Dedifferentiated amniotic fluid mesenchymal stem cell (primary cell): ENCODE measurements at regions not wholly inside any gene's neighbourhood (a gene's known extent, or its start where the extent isn't known, plus 50 kb on each side); places are given as distances from the start of the nearest gene placed in this dataset.
"Not testable (repeated sequence)": the region's sequence is repeated elsewhere in the genome, so short reads cannot be mapped to it uniquely, and the experiment has no call there.

Experiments
- DNase-seq: peaks from one replicate; pipeline ENCODE4 v3.0.0-alpha.2; 2016; ENCODE audit errors: extremely low spot score

DNA sequence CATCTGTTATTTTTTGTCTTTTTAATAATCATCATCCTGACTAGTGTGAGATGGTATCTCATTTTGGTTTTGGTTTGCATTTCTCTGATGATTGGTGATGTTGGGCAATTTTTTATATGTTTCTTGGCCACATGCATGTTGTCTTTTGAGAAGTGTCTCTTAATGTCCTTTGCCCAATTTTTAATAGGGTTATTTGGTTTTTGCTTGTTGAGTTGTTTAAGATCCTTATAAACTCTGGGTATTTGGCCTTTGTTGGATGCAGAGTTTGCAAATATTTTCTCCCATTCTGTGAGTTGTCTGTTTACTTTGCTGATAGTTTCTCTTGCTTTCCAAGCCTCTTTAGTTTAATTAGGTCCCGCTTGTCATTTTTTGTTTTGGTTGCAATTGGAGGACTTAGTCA, 152.1 kb upstream of the MED14 start:
- DNase-seq: no peak

DNA sequence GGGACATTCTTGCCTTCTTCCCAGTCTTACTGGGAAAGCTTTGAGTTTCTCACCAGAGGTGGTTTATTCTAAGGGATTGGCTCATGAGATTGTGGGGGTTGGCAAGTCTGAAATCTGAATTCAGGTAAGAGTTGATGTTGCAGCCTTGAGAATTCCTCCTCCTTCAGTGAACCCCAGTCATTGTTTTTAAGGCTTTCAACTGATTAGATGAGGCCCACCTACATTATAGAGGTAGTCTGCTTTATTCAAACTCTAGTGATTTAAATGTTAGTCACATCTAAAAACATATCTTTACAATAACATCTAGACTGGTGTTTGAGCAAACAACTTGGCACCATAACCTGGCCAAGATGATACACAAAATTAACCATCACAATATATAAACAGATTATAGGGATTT, 156.5 kb upstream of the MED14 start:
- no peak for DNase-seq

DNA sequence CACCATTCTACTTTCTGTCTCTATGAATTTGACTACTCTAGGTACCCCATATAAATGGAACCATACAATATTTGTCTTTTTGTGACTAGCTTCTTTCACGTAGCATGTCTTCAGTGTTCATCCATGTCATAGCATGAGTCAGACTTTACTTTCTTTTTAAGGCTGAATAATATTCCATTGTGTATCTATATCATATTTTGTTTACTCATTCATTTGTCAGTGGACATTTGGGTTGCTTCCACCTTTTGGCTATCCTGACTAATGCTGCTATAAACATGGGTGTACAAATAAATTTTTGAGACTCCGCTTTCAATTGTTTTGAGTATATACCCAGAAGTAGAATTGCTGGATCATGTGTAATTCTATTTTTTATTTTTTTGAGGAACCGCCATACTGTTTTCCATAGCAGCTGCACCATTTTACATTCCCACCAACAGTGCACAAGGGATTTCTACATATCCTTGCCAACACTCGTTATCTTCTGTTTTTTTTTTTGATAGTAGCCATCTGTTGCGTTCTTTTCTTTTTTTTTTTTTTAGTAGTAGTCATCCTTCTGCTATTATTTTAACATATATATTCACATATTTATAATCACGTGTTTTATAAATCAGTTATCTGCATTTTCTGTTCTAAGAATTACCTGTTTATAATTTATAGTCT, 158.0 kb upstream of the MED14 start:
- DNase-seq: no peak

DNA sequence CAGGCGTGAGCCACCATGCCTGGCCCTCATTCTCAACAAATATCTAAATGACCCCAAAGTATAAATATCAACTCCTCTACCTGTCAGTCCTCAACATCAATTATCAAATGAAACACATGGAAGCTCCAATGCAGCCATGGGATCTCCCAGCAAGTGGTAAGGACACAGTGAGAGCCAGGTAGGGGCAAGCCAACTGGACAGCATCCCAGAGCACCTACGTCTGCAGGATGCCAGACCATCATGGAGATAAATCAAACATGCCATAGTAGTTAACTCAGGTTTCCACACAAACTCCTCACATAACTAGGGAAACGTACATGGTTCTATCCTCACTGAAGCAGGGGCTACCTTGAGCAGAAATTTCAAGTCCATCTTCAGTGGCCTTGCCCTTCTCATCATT, 159.9 kb upstream of the MED14 start:
- DNase-seq: no peak

DNA sequence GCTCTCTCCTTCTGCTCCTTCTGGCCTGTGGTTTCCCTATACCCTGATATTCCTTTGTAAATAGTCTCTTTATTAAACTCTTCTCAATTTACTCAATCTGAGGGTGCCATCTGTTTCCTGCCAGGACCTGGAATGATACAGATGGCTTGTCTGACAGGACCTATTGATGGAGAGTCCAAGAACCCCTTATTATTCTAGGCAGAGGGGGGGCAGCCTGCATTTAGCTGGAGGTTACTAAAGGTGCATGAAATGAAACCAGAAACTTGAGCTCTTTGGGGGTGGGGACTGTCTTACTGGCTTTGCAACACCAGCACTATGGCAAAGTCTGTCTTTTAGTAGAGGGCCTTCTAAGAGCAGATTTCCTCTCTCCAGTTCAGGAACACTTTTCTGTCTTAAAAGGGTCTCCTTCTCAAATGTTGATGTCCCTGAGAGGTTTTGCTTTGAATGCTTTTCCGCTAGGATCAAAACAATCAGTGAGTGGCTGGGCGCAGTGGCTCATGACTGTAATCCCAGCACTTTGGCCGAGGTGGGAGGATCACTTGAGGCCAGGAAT, 162.5 kb upstream of the MED14 start:
- DNase-seq: no peak

DNA sequence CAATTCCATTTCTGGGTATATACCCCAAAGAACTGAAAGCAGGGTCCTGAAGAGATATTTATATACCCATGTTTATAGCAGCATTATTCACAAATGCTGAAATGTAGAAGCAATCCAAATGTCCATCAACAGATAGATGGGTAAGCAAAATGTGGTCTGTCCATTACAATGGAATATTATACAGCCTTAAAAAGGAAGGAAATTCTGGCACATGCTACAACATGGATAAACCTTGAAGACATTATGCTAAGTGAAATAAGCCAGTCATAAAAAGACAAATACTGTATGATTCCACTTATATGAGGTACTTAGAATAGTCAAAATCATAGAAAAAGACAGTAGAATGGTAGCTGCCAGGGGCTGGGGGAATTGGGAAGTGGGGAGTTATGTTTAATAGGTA, 169.4 kb upstream of the MED14 start:
- DNase-seq: not testable (repeated sequence)

DNA sequence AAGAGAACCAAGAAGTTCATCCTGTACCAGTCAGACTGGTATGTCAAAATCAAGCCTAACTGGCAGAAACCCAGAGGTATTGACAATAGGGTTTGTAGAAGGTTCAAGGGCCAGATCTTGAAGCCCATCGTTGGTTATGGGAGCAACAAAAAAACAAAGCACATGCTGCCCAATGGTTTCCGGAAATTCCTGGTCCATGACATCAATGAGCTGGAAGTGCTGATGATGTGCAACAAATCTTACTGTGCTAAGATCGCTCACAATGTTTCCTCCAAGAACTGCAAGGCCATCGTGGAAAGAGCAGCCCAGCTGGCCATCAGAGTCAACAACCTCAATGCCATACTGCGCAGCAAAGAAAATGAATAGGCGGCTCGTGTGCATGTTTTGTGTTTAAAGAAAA, 172.7 kb upstream of the MED14 start:
- DNase-seq: no peak

DNA sequence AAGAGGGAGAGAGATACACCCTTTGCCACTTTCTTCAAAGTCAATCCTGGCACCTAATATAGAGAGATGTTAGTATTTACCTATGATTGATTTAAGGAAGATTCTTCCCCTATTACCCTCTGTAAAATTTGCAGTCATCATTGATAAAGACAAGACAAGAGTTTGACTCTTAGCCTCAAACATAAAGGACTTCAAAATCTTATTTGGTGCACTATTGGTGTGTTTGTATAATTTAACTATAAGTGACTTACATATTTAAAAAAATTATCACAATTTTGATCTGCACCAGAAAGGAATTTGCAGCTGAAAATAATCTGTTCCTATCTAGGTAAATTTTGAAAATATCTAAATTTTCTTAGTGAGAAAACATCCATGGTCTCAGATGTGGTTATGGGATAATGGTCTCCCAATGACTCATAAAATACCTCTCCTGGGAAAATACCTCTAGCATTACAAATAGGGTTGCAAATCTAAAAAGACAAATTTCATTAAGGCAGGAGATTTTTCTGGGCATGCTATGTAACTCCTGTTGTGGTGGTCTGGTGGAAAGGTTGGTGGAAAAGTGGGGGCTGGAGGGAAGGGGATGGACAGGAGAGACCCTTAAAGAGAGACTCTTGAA, 173.6 kb upstream of the MED14 start:
- peak; percentile 27 for DNase-seq

DNA sequence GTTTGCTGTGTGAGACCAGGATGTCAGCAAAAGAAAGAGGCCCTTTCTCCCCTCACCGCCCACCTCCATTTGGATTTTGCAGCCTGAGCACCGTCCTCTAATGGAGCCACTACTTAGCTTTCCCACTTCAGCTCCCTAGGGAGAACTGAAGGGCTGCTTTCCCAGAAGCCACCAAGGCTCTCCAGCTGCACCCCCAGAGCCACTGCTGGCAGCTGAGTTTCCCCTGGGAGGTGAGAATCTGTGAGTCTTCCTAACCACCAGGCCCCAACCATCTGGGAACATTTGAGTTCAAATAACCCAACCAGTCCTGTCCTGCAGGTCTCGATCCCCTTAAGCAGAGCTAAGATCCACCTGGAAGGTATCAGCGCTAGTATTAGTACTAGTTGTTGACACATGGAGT, 173.1 kb upstream of the USP9X start:
- no peak for DNase-seq

DNA sequence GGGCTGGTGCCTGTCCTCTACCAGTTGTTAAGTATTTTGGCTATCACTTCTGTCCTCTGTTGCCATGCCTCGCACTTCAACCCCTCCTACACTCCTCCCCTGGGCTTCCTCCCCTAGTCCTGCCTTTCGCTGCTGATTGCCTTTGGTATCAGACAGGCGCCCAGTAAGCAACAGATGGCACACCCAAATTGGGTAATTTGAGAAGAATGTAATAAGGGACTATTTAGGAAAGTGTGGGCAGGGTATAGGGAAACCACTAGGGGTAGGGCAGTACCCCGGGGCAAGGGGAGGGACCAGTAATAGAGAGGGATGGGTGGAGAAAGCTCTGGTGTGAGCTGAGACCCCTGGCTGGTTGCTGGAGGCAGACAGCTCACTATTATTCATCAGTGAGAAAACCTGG, 172.7 kb upstream of the USP9X start:
- no peak for DNase-seq

DNA sequence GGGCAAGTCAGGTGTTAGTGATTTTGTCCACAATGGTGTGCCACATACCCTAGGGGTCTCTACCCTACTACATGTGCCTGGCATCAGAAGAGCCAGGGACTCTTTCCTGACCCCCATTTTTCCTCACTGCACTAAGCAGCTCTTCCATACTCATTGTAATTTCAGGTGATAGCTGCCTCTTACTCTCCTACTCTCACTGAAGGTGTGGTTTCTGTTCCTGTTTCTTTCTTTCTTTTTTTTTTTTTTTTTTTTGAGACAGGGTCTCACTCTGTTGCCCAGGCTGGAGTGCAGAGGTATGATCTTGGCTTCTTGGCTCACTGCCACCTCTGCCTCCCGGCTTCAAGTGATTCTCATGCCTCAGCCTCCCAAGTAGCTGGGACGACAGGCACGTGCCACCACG, 164.9 kb upstream of the USP9X start:
- DNase-seq: no peak

DNA sequence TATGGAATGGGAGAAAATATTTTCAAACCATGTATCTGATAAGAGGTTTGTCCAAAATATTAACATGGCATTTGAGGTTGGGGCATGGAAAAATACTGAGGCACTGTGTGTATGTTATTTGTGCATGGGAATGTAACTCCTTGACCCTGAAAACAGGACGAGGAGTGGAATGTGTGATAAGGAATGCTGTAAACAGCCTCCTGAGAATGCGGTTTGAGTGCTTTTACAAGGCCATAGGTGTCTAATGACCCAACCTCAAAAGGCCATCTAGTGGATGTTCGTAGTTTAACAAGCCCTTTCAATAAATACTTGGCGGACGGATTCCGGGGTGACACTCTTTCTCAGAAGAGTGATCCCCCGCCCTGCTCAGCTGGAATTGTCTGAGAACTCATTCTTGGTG, 162.9 kb upstream of the USP9X start:
- DNase-seq: no peak

DNA sequence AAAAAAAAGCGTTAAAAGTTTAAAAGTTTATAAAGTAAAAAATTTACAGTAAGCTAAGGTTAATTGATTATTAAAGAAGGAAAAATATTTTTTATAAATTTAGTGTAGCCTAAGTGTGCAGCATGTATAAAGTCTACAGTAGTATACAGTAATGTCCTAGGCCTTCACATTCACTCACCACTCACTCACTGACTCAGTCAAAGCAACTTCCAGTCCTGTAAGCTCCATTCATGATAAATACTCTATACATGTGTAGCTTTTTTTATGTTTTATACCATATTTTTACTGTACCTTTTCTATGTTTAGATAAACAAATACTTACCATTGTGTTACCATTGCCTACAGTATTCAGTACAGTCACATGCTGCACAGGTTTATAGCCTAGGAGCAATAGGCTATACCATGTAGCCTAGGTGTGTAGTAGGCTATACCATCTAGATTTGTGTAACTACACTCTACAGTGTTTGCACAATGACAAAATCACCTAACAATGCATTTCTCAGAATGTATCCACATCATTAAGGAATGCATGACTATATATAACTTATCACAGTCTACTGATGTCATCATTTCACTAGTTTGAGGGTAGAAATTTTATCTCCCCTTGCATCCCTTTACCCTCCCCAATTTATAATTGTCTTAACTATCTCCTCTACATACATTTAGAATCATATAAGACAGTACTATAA, 158.4 kb upstream of the USP9X start:
- not testable (repeated sequence) for DNase-seq

DNA sequence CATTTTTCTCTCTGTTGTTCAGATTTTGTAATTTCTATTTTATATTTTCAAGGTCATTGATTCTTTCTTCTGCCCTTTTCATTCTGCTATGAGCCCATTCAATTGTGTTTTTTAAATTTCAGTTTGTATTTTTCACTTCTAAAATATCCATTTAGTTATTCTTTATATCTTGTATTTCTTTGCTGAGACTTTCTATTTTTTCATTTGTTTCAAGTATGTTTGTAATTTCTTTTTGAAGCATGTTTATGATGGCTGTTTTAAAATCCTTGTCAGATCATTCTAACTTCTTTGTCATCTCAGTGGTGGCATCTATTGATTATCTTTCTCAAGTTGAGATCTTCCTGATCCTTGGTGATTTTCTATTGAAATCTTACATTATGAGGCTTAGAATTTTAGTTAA, 157.2 kb upstream of the USP9X start:
- no peak for DNase-seq

DNA sequence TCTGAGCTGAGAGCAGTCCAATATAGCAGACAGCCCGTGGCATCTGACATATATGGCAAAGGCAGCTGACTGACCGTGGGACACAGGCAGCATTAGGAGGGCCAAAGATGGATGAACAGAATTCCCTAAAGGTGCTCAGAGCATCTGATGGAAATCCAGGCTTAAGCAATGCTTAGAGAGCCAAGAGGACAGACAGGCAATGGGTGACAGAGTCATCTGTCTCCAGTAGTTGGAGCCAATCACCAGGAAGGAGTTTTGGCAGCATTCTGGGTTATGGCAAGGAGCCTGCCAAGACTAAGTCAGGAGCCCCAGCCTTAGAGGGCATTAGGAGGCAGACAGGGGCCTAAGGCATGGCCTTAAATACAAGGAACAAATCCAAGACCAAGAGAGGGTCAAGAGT, 153.3 kb upstream of the USP9X start:
- DNase-seq: no peak

DNA sequence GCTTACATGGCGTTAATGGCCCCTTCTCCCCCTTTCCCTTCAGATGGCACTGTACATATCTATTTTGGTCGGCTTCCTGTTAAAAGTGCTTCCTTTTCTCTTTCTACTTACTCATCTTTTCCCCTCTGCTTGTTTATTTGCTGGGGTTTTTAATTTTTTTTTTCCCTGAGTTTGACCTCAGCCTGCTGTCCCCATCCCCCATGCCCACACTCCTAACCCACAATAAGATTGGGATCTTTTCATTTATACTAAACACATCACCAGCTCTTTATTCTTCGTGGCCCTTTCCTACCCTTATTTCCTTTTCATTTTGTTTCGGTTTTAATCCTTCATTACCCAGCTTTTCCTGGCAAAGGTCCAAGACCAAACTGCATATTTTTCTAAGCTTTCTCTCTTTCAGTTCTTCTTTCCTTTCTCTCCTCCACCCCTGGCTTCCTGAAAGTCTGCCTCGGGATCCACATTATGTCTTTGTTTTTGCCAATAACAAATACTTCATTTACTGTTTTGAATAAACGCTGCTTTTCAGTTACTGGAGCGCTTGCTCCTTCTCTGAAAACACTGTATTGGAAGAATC, 152.0 kb upstream of the USP9X start:
- DNase-seq: peak; percentile 44

DNA sequence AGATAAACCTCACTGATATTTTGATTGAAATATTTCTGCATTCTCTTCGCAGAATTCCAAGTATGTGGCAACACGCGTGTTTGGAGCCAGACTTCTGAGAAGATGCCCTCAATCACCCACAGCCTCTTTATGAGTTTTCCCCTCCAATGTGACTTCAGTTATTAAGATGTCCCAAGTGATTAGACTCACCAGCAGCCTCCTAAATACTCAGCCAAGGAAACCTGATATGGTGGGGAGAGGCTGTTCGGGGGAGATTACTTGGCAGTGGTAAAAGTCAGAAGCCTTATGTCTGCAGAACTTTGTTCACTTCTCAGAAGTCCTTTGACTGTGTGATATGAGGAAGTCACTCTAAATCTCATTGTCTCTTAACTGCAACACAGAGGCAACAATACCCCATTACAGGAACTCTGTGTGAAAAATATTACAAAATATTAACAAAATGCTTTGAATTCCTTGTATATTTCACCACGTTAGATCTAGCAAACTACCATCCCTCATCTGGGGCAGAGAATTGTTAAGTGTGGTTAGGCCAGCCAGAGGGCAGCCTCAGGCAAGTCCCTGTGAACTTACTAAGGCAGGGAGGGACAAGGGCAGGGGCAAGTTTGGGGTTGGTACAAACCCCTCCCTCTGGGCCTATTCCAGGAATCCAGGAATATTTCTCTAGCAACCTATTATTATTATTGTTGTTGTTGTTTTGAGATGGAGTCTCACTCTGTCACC, 151.4 kb upstream of the USP9X start:
- DNase-seq: peak; percentile 47

DNA sequence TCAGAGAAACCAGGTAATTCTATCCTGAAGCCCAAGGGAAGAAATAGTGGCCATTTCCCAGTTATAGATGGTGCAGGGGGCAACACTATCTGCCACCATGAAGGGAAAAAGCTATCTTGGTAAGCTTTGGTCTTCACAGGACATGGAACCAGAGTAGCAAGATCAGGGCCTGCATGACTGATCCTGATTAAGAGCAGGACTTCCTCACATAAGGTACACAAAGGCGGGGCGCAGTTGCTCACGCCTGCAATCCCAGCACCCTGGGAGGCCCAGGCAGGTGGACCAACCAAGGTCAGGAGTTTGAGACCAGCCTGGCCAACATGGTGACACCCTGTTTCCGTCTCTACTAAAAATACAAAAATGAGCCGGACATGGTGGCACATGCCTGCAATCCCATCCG, 148.4 kb upstream of the USP9X start:
- no peak for DNase-seq

DNA sequence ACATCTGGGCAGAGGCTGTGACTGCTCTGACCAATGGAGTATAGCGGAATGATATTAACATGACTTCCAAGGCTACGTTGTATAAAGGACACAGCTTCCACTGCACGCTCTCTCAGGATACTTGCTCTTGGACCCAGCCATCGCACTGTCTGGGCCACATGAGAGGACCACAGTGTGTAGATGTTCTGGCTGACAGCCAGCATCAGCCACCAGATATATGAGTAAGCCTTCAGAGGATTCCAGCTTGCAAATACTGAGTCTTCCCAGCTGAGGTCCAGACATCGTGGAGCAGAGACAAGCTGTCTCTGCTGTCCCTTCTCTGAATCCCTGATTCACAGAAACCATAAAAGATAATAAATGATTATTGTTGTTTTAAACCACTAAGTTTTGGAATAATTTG, 146.8 kb upstream of the USP9X start:
- DNase-seq: no peak

DNA sequence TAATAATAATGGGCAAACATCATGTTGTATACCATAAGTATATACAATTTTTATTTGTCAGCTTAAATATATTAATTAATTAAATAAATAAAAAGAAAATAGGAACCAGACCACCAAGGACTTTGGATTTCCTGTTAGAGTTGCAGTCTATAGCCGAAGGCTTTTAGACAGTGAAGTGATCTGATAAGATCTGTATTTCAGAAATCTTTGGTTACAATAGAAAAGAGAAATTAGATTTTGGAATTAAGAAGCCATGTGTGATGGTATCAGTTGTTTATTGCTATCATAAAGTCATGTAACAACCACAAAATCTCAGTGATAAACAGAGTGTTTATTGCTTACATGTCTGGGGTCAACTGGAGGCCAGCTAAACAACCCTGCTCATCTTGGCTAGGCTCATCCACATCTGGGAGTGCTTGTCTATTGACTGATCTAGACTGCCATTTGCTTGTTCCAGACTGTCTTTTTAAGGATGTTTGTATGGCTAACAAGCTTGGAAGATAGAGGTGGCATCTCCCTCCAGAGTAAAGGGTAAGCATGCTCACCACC, 142.1 kb upstream of the USP9X start:
- no peak for DNase-seq

DNA sequence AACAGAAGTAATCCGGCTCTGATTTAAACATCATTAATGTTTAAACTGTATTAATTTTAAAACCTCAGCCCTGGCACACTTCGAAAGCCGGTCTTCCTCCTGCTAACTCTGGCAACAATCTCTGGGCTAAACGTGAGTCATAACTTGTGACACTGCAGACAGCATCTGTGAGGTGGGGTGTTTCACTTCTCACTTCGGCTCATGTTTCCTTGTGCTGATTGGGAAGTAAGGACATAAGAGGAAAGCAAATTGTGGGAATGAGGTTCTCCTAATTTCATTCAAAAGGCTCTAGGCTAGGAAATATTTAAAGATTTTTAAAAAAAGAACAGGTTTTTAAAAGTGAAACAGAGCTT, 139.9 kb upstream of the USP9X start:
- DNase-seq: peak; percentile 36

DNA sequence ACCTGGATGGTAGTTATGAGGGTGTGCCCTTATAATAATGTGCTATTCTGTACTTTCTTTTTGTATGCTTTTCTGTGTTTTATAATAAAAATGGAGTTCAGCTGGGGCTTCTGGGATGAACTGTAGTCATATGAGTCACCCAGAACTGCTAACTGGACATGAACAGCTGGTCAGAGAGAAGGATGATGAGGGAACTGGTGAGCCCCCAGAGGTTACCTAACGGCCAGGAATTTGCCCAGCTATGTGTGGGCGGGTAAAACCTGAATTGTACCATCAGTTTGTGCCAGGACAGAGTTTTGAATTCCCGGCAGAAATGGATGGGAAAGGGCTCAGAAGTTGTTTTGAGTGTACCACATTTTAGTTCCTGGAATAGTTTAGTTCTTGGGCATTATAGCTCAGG, 138.0 kb upstream of the USP9X start:
- peak; percentile 20 for DNase-seq
